ENCODE measurements at regions not wholly inside any gene's neighbourhood (a gene's known extent, or its start where the extent isn't known, plus 50 kb on each side); places are given as distances from the start of the nearest gene placed in this dataset.
A peak's percentile ranks its signal among the peaks of the same experiment; 100 is the strongest.

GRCh38 chr2:123958011-123958410, 67.1 kb upstream of the CNTNAP5 start:
- H3K36me3 ChIP-seq (ENCODE audit: insufficient read depth, insufficient read length, low read length), result no peaks in the 10 kb centered on the region
- TF ChIP-seq SUZ12 (IDR thresholded peaks at IDR 0.05; ENCODE audit: extremely low read depth, insufficient read depth, insufficient read length) (no peak), ZNF274 (IDR thresholded peaks at IDR 0.05; ENCODE audit: low read depth, low read length) (no peak), YY1 (IDR thresholded peaks at IDR 0.05; ENCODE audit: insufficient read depth, insufficient read length) (no peak)
- no peak for DNase-seq (ENCODE audit: low read depth, low spot score)
- H3K4me3 ChIP-seq (ENCODE audit: insufficient read length, low read depth), result no peak overlapping the region
- no peak overlapping the region for H3K9ac ChIP-seq (ENCODE audit: insufficient read length, low read depth)
- no peaks in the 10 kb centered on the region for H3K27me3 ChIP-seq (ENCODE audit: insufficient read depth, insufficient read length)
- H3K9me3 ChIP-seq (ENCODE audit: insufficient read depth, low read length), result no peaks in the 10 kb centered on the region
- H3K4me1 ChIP-seq (ENCODE audit: insufficient read depth, insufficient read length), result no peaks in the 10 kb centered on the region

GRCh38 chr2:123961576-123961975, 63.5 kb upstream of the CNTNAP5 start:
- no peak for TF ChIP-seq SUZ12 (IDR thresholded peaks at IDR 0.05; ENCODE audit: extremely low read depth, insufficient read depth, insufficient read length)
- TF ChIP-seq YY1 (IDR thresholded peaks at IDR 0.05; ENCODE audit: insufficient read depth, insufficient read length), result no peak
- no peak for TF ChIP-seq ZNF274 (IDR thresholded peaks at IDR 0.05; ENCODE audit: low read depth, low read length)
- Histone ChIP-seq H3K4me3 (ENCODE audit: insufficient read length, low read depth) (no peak overlapping the region), H3K9me3 (ENCODE audit: insufficient read depth, low read length) (no peaks in the 10 kb centered on the region), H3K27me3 (ENCODE audit: insufficient read depth, insufficient read length) (no peaks in the 10 kb centered on the region), H3K9ac (ENCODE audit: insufficient read length, low read depth) (no peak overlapping the region), H3K36me3 (ENCODE audit: insufficient read depth, insufficient read length, low read length) (no peaks in the 10 kb centered on the region), H3K4me1 (ENCODE audit: insufficient read depth, insufficient read length) (no peaks in the 10 kb centered on the region)
- peak; percentile 8 for DNase-seq (ENCODE audit: low read depth, low spot score)

GRCh38 chr2:123971564-123972318, 53.3 kb upstream of the CNTNAP5 start:
- Histone ChIP-seq H3K9ac (ENCODE audit: insufficient read length, low read depth) (no peak overlapping the region), H3K36me3 (ENCODE audit: insufficient read depth, insufficient read length, low read length) (no peaks in the 10 kb centered on the region), H3K4me3 (ENCODE audit: insufficient read length, low read depth) (no peak overlapping the region), H3K4me1 (ENCODE audit: insufficient read depth, insufficient read length) (no peaks in the 10 kb centered on the region), H3K27me3 (ENCODE audit: insufficient read depth, insufficient read length) (no peaks in the 10 kb centered on the region), H3K9me3 (ENCODE audit: insufficient read depth, low read length) (no peaks in the 10 kb centered on the region)
- no peak for DNase-seq (ENCODE audit: low read depth, low spot score)
- TF ChIP-seq SUZ12 (IDR thresholded peaks at IDR 0.05; ENCODE audit: extremely low read depth, insufficient read depth, insufficient read length) (no peak), YY1 (IDR thresholded peaks at IDR 0.05; ENCODE audit: insufficient read depth, insufficient read length) (no peak)
